AG10803 (cell line): ENCODE measurements at regions not wholly inside any gene's neighbourhood (a gene's known extent, or its start where the extent isn't known, plus 50 kb on each side); places are given as distances from the start of the nearest gene placed in this dataset.
A peak's percentile ranks its signal among the peaks of the same experiment; 100 is the strongest.

Source experiments
- DNase-seq: peaks from one replicate; pipeline ENCODE4 v3.0.0; 2010; ENCODE audit warnings: low read depth
- H3K4me3 ChIP-seq: 2 replicates; pipeline ENCODE4 v1.5.1; 2011; ENCODE audit warnings: mild to moderate bottlenecking, low read length, control low read depth
- CTCF ChIP-seq: conservative IDR thresholded peaks from 2 replicates; pipeline ENCODE4 v1.5.1; 2011; ENCODE audit warnings: mild to moderate bottlenecking, low read length, control low read depth, inconsistent platforms

GRCh38 chr2:200750323-200750910 is 61.3 kb upstream of the BZW1 start:
- H3K4me3 ChIP-seq, result no peak overlapping the region
- TF ChIP-seq CTCF, result no peak
- no peak for DNase-seq

- H3K4me3 ChIP-seq, result no peak overlapping the region
- no peak for TF ChIP-seq CTCF
- DNase-seq, result no peak
Measured at GRCh38 chr2:200751786-200752185, 59.9 kb upstream of the BZW1 start.

DNA sequence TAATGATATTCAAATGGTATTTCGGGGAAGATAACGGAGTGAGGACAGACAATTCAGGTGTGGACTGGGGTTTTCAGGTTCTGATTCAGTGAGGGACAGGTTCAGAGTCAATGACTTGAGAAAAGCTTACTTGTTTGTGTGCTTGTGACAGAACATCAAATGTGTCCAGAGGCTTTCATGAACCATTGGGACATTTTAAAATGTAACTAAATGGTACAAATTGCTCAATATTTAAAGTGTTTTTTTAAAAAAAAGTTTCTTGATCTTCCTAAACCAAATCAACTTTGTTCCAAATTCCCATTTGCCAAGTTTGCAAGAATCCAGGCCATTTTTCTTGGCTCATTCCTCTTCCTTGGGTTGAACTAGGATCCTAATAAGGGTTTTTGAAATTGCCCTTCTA is 59.4 kb upstream of the BZW1 start:
- no peak for TF ChIP-seq CTCF
- no peak overlapping the region for H3K4me3 ChIP-seq
- no peak for DNase-seq

DNA sequence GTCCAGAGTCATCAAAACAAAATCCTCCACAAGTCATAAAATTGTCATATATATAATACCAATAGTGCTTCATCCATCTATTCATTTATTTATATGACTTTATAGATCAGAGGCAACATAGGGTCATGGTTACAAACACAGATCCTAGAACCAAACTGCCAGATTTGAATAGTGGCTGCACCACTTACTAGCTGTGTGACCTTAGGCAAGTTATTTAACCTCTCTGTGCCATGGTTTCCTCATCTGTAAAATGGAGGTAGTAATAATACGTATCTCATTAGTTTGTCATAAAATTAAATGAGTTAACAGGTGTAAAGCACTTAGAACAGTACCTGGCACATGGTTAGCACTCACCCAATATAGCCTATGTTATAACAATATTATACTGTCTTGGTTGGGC is 58.9 kb upstream of the BZW1 start:
- H3K4me3 ChIP-seq, result no peak overlapping the region
- no peak for TF ChIP-seq CTCF
- no peak for DNase-seq

DNA sequence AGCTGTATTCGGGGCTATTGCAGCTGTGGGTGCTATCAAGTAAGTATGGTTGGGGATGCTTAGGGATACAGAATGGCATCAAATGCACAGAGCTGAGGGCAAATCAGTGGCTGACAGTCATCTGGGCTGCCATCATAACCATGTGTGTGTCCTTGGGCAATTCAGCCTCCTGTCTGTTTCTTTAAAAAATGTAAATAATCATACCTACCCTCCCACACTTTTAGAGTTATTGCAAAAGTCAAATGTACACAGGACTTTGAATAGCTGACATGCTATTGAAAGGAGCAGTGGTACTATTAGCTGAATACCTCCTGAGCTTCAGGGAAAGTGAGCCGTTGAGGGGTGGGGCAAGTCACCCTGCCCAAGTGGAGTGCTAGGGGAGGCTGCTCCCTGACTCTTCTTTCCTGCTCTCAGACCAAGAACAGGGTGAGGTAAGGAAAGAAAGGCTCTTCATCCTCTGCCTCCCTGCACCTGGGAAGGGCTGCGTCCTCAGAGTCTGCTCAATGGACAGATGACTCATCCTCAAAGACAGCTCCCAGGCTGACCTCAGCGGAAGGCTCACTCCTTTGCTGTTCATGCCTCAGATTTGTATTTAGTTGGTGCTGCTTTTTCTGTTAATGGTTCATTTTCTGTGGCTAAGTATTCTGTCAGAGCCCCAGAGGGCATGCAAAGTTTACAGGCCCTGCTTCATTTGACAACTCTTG is 54.9 kb upstream of the BZW1 start:
- TF ChIP-seq CTCF, result no peak
- peak; percentile 68 for DNase-seq
- no peak overlapping the region for H3K4me3 ChIP-seq

DNA sequence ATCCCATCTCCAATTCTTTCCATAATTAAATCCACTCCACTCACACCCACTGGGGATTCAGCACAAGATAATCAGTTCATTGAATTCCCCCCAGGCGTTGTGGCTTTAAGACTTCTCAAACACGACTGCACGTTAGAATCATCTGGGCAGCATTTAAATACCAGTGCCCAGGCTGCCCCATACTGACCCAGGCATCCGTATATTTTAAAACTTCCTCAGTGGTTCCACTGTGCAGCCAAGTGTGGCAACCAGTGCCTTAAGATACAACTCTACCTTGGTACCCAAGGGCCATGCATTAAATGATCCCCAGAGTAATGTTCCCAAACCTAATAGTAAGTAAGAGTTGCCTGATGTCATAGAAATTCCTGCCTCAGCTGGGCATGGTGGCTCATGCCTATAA is 54.3 kb upstream of the BZW1 start:
- DNase-seq, result no peak
- no peak overlapping the region for H3K4me3 ChIP-seq
- TF ChIP-seq CTCF, result no peak

DNA sequence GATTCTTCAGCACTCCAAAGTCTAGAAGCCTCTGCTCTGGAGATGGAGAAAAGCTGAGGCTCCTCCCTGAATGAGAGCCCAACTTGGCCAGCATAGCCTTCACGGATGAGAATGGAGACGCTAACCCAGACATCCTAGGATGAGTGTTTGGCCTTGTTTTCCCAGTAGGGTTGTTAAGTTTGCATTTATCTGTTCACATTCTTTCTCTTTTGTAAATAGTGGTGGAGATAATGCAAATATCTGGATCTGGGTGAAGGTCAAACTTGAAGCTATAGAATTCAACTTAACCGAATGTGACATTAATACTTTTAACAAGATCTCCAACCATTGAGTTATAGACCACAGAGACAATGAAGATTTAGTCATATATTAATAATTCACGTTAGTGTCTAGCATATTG is 53.4 kb upstream of the BZW1 start:
- no peak overlapping the region for H3K4me3 ChIP-seq
- no peak for TF ChIP-seq CTCF
- DNase-seq, result no peak
